ENCODE measurements at regions not wholly inside any gene's neighbourhood (a gene's known extent, or its start where the extent isn't known, plus 50 kb on each side); places are given as distances from the start of the nearest gene placed in this dataset.

- DNase-seq = peak; percentile 50
These were observed 70.6 kb upstream of the SOX4 start for GRCh38 chr6:21522797-21523456.

- DNase-seq = no peak
These were observed 69.9 kb upstream of the SOX4 start for GRCh38 chr6:21523652-21524051.

GRCh38 chr6:21524201-21524600 is 69.3 kb upstream of the SOX4 start:
- no peak for DNase-seq

- no peak for DNase-seq
These were observed 66.6 kb upstream of the SOX4 start for GRCh38 chr6:21526974-21527373.

DNA sequence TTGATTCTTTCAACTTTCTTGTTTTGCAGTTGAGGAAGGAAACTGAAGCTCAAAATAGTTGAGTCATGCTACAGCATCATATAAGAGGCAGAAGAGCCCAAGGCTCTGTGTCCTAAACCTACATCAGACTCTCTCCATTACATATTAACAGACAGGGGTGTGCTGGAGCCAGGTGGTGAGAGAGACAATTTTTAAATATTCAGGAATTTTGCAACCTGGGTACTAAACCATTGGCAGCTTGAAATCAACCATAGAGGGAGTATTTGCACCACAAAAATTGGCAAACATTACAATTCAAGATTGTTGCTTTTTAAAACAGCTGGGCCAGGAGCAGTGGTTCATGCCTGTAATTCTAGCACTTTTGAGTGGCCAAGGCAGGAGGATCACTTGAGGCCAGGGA is 65.8 kb upstream of the SOX4 start:
- DNase-seq = peak; percentile 20

- no peak for DNase-seq
These were observed 64.1 kb upstream of the SOX4 start for GRCh38 chr6:21529431-21529830.

- DNase-seq = no peak
These were observed 62.2 kb upstream of the SOX4 start for GRCh38 chr6:21531393-21531792.

DNA sequence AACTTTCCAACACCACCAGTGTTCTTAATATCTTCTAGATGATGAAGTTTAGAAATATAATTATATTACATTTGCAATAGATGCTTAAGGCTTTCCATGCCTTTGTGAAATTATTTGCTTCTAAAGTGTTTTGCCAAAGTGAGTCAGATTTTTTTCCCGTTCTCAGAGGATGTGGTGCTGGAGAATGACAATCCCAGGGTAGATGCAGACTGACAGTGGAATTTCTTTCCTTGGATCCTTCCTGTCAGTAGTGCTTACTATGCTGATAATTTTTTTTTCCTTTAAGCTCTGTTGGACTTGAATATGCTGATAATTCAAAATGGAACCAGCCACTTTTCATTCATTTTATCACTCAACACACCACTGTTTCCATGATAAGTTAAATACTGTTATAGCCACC is 59.9 kb upstream of the SOX4 start:
- DNase-seq = no peak

GRCh38 chr6:21536280-21536766 is 57.2 kb upstream of the SOX4 start:
- DNase-seq = no peak

DNA sequence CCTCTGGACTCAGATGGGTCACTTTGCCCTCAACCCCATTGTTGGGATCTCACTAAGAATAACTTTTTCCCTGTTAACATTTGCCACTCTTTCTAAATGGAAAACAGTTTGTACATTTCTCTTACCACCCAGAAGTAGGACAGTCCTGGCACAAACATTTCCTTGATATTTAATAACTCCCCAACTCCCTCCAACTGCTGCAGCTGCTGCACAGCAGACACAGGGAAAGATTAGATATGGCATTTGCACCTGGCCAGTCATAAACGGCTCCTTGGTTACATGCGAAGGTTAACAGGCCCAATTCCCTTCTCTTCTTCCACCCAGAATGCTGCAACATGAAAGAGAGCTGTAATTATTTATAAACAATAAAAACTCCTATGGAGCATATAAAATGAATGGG is 55.9 kb upstream of the SOX4 start:
- peak; percentile 93 for DNase-seq

GRCh38 chr6:21538186-21538798 is 55.3 kb upstream of the SOX4 start:
- DNase-seq = peak; percentile 82

DNA sequence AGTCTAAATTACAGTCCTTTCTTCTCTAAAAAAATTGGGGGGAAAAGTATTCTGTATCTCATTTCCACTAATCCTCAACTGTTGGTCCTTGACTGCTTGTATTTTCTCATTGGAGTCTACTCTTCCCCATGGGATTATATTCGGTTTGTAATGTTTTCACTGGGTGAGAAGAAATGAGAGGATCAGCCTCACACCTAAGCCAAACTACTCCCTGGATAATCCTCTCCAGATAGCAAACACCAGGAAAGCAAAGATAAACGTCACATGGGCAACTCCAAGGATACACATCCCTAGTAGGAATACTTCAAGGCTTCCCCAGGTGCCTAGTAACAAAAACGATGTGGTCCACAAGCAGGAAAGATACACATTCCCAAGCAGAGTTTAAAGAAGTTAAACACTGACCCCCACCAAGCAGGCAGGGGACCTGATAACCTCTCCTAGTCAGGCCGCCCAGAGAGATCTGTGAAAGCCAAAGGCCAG is 53.9 kb upstream of the SOX4 start:
- no peak for DNase-seq
